GM19023 (cell line): ENCODE measurements at regions not wholly inside any gene's neighbourhood (a gene's known extent, or its start where the extent isn't known, plus 50 kb on each side); places are given as distances from the start of the nearest gene placed in this dataset.

Source experiments
- ATAC-seq: cut with Tn5 transposase; IDR thresholded peaks from one replicate; pipeline ENCODE4 v1.9.1; 2021; ENCODE audit warnings: mild to moderate bottlenecking, moderate library complexity; ENCODE audit not compliant: unreplicated experiment

GRCh38 chr13:26967119-26968038 lies 204.2 kb downstream of the USP12 start:
- no peak for ATAC-seq

GRCh38 chr13:26966701-26967080 lies 204.9 kb downstream of the USP12 start:
- ATAC-seq, result no peak

GRCh38 chr13:26965952-26966700 lies 205.5 kb downstream of the USP12 start:
- no peak for ATAC-seq

- ATAC-seq, result no peak
Observed at GRCh38 chr13:26964278-26965250, 204.0 kb upstream of the GPR12 start.

GRCh38 chr13:26962671-26963070 lies 202.1 kb upstream of the GPR12 start:
- ATAC-seq, result no peak

GRCh38 chr13:26961890-26962615 lies 201.5 kb upstream of the GPR12 start:
- ATAC-seq, result no peak

GRCh38 chr13:26957182-26957581 lies 196.6 kb upstream of the GPR12 start:
- ATAC-seq, result no peak

GRCh38 chr13:26956522-26957142 lies 196.0 kb upstream of the GPR12 start:
- ATAC-seq, result no peak

GRCh38 chr13:26954976-26955375 lies 194.4 kb upstream of the GPR12 start:
- ATAC-seq, result no peak

- ATAC-seq, result no peak
Observed at GRCh38 chr13:26953291-26953690, 192.7 kb upstream of the GPR12 start.

GRCh38 chr13:26952551-26953143 lies 192.1 kb upstream of the GPR12 start:
- ATAC-seq, result no peak

- no peak for ATAC-seq
Observed at GRCh38 chr13:26951581-26952177, 191.1 kb upstream of the GPR12 start.

GRCh38 chr13:26950968-26951367 lies 190.4 kb upstream of the GPR12 start:
- no peak for ATAC-seq

GRCh38 chr13:26950546-26950945 lies 190.0 kb upstream of the GPR12 start:
- ATAC-seq, result no peak

GRCh38 chr13:26949701-26950502 lies 189.3 kb upstream of the GPR12 start:
- no peak for ATAC-seq

- ATAC-seq, result no peak
Observed at GRCh38 chr13:26948353-26948752, 187.8 kb upstream of the GPR12 start.

GRCh38 chr13:26946684-26947343 lies 186.2 kb upstream of the GPR12 start:
- ATAC-seq, result peak; percentile 60

- no peak for ATAC-seq
Observed at GRCh38 chr13:26943748-26944147, 183.2 kb upstream of the GPR12 start.
